Suprapubic skin (tissue), 3 donors: ENCODE measurements at regions not wholly inside any gene's neighbourhood (a gene's known extent, or its start where the extent isn't known, plus 50 kb on each side); places are given as distances from the start of the nearest gene placed in this dataset.

Experiments
- EP300 ChIP-seq: sonication (generic); formaldehyde crosslinking; IDR thresholded peaks from one replicate; pipeline ENCODE4 v1.6.1; 2017; ENCODE audit warnings: antibody characterized with exemption
- POLR2A ChIP-seq, 2 donors: fragments of 450-650 bp; IDR thresholded peaks; one replicate each; pipeline ENCODE4 v1.6.1; 2017; ENCODE audit warnings: antibody characterized with exemption in 2 of 2, mild to moderate bottlenecking in 2 of 2, moderate library complexity in 2 of 2
- TF ChIP-seq, protein P1 (sequence below), 2 donors: fragments of 200-600 bp in 1 of 2; fragments of 450-650 bp in 1 of 2; sonication (generic) in 1 of 2; IDR thresholded peaks; one replicate each; pipeline ENCODE4 v1.5.1; 2016 to 2019; ENCODE audit warnings: antibody characterized with exemption in 2 of 2, mild to moderate bottlenecking in 1 of 2, moderate library complexity in 1 of 2

DNA sequence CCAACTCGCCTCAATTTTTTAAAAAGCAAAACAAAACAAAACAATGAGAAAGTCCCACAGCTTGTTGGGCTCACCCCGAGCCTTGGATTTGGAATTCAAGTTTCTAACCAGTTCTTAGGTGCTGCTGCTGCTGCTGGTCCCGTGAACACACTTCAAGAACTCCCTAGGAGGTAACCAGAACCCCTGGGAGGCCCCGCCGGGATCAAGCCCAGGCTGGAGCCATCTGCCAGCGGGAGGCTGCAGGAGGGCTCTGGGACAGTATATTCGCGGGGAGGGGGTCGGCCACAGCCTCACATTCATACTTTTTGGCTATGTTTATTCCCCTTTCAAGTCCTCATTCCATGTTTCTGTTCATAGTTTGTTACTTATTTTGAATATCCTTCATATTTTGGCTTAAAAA is 223.4 kb downstream of the TFCP2L1 start:
- TF ChIP-seq, protein P1, sequence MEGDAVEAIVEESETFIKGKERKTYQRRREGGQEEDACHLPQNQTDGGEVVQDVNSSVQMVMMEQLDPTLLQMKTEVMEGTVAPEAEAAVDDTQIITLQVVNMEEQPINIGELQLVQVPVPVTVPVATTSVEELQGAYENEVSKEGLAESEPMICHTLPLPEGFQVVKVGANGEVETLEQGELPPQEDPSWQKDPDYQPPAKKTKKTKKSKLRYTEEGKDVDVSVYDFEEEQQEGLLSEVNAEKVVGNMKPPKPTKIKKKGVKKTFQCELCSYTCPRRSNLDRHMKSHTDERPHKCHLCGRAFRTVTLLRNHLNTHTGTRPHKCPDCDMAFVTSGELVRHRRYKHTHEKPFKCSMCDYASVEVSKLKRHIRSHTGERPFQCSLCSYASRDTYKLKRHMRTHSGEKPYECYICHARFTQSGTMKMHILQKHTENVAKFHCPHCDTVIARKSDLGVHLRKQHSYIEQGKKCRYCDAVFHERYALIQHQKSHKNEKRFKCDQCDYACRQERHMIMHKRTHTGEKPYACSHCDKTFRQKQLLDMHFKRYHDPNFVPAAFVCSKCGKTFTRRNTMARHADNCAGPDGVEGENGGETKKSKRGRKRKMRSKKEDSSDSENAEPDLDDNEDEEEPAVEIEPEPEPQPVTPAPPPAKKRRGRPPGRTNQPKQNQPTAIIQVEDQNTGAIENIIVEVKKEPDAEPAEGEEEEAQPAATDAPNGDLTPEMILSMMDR (IDR thresholded peaks at IDR 0.05) = no peak
- no peak for TF ChIP-seq POLR2A (IDR thresholded peaks at IDR 0.05)
- TF ChIP-seq EP300 = no peak
